ENCODE measurements at regions not wholly inside any gene's neighbourhood (a gene's known extent, or its start where the extent isn't known, plus 50 kb on each side); places are given as distances from the start of the nearest gene placed in this dataset.

GRCh38 chr4:93911671-93912070, 83.1 kb downstream of the ATOH1 start:
- TF ChIP-seq POLR2A (IDR thresholded peaks at IDR 0.05) = no peak
- TF ChIP-seq CTCF (IDR thresholded peaks at IDR 0.05) = no peak
- TF ChIP-seq EP300 (IDR thresholded peaks at IDR 0.05; ENCODE audit: low read depth) = no peak
- no peak for TF ChIP-seq POLR2AphosphoS5 (IDR thresholded peaks at IDR 0.05)

All from transverse colon (tissue), 4 donors.